Small intestine (tissue), 7 donors: ENCODE measurements at regions not wholly inside any gene's neighbourhood (a gene's known extent, or its start where the extent isn't known, plus 50 kb on each side); places are given as distances from the start of the nearest gene placed in this dataset.

Source experiments
- DNase-seq, 2 donors: peaks; one replicate each; pipeline versions ENCODE4 v3.0.0 to v3.0.0-alpha.2; 2013
- FAIRE-seq: peaks from 2 replicates; lab custom pipeline; 2012; peaks lifted over from hg19 to GRCh38; lab: Jason Lieb, UNC
- H3K27ac ChIP-seq, 3 donors: one replicate each; pipeline ENCODE4 v1.5.1; 2013; ENCODE audit warnings: low read length in 2 of 3, mild to moderate bottlenecking in 2 of 3, control low read depth in 1 of 3, inconsistent platforms in 1 of 3, low read depth in 1 of 3, moderate library complexity in 1 of 3
- H3K27me3 ChIP-seq, 3 donors: one replicate each; pipeline ENCODE4 v1.6.1; 2013; ENCODE audit warnings: low read length in 3 of 3, inconsistent platforms in 1 of 3; ENCODE audit not compliant: control insufficient read depth in 3 of 3, insufficient read depth in 3 of 3
- H3K36me3 ChIP-seq, 3 donors: one replicate each; pipeline ENCODE4 v1.6.1; 2013; ENCODE audit warnings: low read length in 3 of 3, inconsistent platforms in 1 of 3, low read depth in 1 of 3, mild to moderate bottlenecking in 1 of 3, moderate library complexity in 1 of 3; ENCODE audit not compliant: control insufficient read depth in 3 of 3, insufficient read depth in 2 of 3
- H3K4me1 ChIP-seq, 3 donors: one replicate each; pipeline ENCODE4 v1.6.1; 2013; ENCODE audit warnings: low read length in 2 of 3, inconsistent platforms in 1 of 3, low read depth in 1 of 3, mild to moderate bottlenecking in 1 of 3, moderate library complexity in 1 of 3; ENCODE audit not compliant: control insufficient read depth in 3 of 3, insufficient read depth in 2 of 3
- H3K4me3 ChIP-seq, 3 donors: one replicate each; pipeline ENCODE4 v1.5.1; 2013; ENCODE audit warnings: low read length in 3 of 3, control low read depth in 1 of 3, inconsistent platforms in 1 of 3, low read depth in 1 of 3, mild to moderate bottlenecking in 1 of 3, moderate library complexity in 1 of 3
- H3K9me3 ChIP-seq, 2 donors: one replicate each; pipeline ENCODE4 v1.6.1; 2013; ENCODE audit warnings: low read depth in 1 of 2, low read length in 1 of 2; ENCODE audit not compliant: control insufficient read depth in 2 of 2, insufficient read depth in 1 of 2
- WGBS, 3 donors: extraction: QIAGEN DNeasy Blood & Tissue Kit; methylation state at CpG; one replicate each; pipeline ENCODE4 v1.1.7; 2013; 5-methylcytosine and 5-hydroxymethylcytosine counted together
- donor health status: healthy with polysubstance abuse.
- donor health status: control.
- donor health status: control.
- donor health status: Bipolar disorder and iron deficiency.
- donor health status: healthy.

DNA sequence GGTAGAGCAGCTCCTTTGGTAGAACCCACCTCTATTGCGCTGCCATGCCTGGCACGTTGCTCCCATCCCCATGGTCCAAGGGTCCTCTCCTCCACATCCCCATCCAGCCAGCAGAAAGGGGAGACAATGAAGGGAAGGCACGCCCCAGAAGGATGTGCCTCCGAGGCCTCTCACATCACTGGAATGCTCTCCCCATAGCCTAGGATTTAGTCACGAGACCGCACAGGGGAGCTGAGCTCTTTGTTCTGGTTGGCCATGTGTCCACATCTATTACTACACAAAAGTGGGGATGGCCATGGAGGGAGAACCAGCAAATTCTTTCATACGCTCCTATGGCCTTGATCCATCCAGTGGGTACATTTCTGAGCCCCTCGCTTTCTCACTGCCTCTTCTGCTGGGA lies 60.5 kb upstream of the SALL4 start:
- H3K4me3 ChIP-seq, result no peak overlapping the region
- peaks cover 0 to 3% (median 0%) of the 10 kb centered on the region in 3 donors for H3K27me3 ChIP-seq
- FAIRE-seq (no peak), DNase-seq (no peak)
- peaks cover 0 to 8% (median 3%) of the 10 kb centered on the region in 3 donors for H3K4me1 ChIP-seq
- no peak overlapping the region for H3K27ac ChIP-seq
- H3K36me3 ChIP-seq, result no peaks in the 10 kb centered on the region
- WGBS, 3 donors, result 88 to 92% (median 91%) methylated on average over 8 of the region's 8 CpGs
- H3K9me3 ChIP-seq, result no peaks in the 10 kb centered on the region

GRCh38 chr20:51861726-51862466 lies 59.6 kb upstream of the SALL4 start:
- Histone ChIP-seq H3K27ac (no peak overlapping the region), H3K27me3 (peaks cover 0 to 3% (median 0%) of the 10 kb centered on the region in 3 donors), H3K4me1 (peaks cover 0 to 8% (median 3%) of the 10 kb centered on the region in 3 donors), H3K9me3 (no peaks in the 10 kb centered on the region), H3K36me3 (no peaks in the 10 kb centered on the region), H3K4me3 (no peak overlapping the region)
- WGBS, 3 donors, result 78 to 88% (median 85%) methylated on average over 7 of the region's 7 CpGs
- DNase-seq, result no peak
- no peak for FAIRE-seq

DNA sequence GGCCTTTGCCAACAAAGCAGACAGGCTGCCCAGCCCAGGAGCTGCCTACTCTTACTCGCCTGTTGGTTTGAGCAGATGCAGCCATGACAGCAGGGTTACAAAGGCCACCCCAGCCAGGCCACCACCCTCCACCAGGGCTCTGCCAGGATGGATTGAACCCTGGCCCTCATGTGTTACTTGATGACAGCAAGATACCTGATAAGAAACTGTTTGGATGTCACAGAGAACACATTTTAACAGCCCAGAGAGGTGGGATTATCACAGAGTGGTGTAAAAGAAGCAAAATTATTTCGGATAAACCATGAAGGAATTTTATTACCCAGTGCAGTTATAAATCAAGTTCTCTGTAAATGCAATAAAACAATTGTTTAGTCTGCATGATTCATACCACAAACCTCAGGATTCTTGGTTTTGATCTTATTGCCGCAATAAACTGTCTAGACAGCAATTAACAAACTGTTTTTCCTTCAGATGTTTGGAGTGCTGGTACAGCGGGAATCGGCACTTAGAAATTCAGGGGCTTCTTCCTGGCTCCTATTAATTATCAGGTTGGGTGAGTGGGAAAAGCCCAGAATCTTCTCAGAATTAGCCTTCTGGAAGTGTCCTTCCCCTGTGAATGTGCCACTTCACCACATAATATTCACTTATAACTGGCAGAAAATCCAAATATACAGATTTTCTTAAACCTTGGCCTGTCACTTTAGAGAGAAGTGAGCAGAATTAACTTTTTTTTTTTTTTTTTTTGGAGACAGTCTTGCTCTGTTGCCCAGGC lies 58.0 kb upstream of the SALL4 start:
- H3K9me3 ChIP-seq, result no peaks in the 10 kb centered on the region
- WGBS, 3 donors, result 11 to 44% (median 35%) methylated on average over 5 of the region's 5 CpGs
- no peak overlapping the region for H3K4me3 ChIP-seq
- peak overlapping the region in 1 of 3 donors; percentile 52 for H3K27ac ChIP-seq
- FAIRE-seq (no peak), DNase-seq (peak; percentile 85)
- H3K4me1 ChIP-seq, result peaks cover 0 to 12% (median 3%) of the 10 kb centered on the region in 3 donors
- no peaks in the 10 kb centered on the region for H3K36me3 ChIP-seq
- H3K27me3 ChIP-seq, result peaks cover 0 to 3% (median 0%) of the 10 kb centered on the region in 3 donors

DNA sequence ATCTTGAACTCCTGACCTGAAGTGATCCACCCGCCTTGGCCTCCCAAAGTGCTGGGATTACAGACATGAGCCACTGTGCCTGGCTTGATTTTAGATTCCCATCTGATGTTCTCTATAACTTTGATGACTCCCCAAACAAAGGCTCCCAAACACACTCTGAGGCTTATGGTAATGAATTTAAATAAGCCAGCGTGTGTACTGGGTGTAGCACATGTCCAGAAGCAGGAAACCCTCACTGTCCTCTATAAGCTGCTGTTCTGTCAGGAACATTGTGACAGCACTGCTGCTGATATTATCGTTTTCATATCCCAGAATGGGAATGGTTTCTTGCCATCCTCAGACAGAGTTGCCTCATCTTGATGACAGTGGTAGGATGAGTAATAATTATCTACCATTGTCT lies 54.1 kb upstream of the SALL4 start:
- FAIRE-seq (no peak), DNase-seq (no peak)
- 76 to 81% (median 80%) methylated on average over 3 of the region's 3 CpGs for WGBS, 3 donors
- Histone ChIP-seq H3K4me3 (no peak overlapping the region), H3K36me3 (no peaks in the 10 kb centered on the region), H3K27ac (no peak overlapping the region), H3K27me3 (no peaks in the 10 kb centered on the region), H3K9me3 (no peaks in the 10 kb centered on the region), H3K4me1 (peaks cover 0 to 12% (median 3%) of the 10 kb centered on the region in 3 donors)

DNA sequence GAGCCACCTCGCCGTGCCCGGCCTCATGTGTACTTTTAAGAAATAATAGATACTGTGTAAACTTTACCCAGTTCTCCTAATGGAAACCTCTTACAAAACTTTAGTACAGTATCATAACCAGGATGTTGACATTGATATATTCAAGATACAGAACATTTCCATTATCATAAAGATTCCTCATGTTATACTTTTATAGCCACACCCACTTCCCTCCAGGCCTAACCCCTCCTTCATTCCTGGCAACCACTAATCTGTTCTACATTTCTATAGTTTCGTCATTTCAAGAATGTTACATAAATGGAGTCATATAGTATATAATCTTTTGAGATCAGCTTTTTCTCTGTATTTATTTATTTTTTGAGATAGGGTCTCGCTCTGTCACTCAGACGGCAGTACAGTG lies 52.6 kb upstream of the SALL4 start:
- DNase-seq, result peak in 1 of 2 donors; percentile 36
- Histone ChIP-seq H3K9me3 (no peaks in the 10 kb centered on the region), H3K4me1 (peaks cover 0 to 10% (median 3%) of the 10 kb centered on the region in 3 donors), H3K36me3 (no peaks in the 10 kb centered on the region), H3K27ac (no peak overlapping the region), H3K4me3 (no peak overlapping the region), H3K27me3 (no peaks in the 10 kb centered on the region)
- FAIRE-seq, result no peak
- WGBS, 3 donors, result 48 to 77% (median 63%) methylated on average over 6 of the region's 6 CpGs
